GM20000 (cell line): ENCODE measurements at regions not wholly inside any gene's neighbourhood (a gene's known extent, or its start where the extent isn't known, plus 50 kb on each side); places are given as distances from the start of the nearest gene placed in this dataset.
"Not testable (repeated sequence)": the region's sequence is repeated elsewhere in the genome, so short reads cannot be mapped to it uniquely, and the experiment has no call there.

ENCODE experiments used
- DNase-seq: peaks from one replicate; pipeline ENCODE4 v3.0.0; 2012; ENCODE audit warnings: low spot score
- CTCF ChIP-seq: IDR thresholded peaks from 2 replicates; pipeline ENCODE4 v1.5.1; 2012; ENCODE audit warnings: mild to moderate bottlenecking, control low read depth; ENCODE audit errors: extremely low read depth, missing control alignments

DNA sequence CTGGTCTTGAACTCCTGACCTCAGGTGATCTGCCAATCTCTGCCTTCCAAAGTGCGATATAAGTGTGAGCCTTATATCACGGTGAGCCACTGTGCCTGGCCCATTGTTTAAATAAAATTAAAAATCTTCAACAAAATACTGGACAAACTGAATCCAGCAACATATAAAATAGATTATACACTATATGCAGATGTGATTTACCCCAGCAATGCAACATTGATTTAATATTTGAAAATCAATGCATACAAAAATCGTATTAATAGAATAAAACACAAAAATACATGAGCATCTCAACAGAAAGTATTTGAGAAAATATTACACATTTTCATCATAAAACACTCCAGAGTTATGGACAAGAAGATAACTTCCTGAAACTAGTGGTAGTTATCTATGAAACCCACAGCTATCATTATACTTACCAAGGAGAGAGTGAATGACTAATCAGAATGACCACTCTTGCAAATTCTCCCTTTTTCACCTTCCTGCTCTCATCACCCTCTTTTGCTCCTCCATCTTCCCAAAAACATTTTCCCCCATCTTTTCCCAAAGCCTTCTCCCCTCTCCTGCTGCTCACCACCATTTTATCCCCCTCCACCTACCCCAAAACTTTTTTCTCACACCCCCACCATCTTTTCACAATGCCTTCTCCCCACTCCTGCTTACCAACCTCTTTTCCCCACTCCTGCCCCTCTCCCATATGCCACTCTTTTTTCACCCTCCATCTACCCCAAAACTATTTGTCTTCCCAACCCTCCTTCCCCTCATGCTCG lies 122.1 kb upstream of the VPREB1 start:
- no peak for TF ChIP-seq CTCF

DNA sequence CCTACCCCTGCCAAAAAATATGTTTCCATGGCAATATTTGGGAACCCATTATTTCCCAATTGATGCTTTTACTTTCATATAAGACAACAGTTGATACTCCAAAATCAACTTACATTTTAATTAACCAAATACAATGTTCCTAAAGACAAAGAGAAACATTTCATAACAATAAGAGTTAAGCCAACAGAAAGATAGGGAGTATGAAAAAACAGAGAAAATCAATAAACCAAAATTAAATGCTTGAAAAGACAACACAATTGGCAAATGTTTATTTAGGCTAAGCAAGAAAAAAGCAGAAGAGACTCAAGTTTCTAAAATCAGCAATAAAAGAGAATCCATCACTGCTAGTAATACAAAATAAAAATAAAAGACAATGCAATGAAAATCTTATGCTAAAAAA lies 123.1 kb upstream of the VPREB1 start:
- no peak for TF ChIP-seq CTCF
- no peak for DNase-seq

More for the DNA sequence above, 122.1 kb upstream of the VPREB1 start:
- no peak for DNase-seq

DNA sequence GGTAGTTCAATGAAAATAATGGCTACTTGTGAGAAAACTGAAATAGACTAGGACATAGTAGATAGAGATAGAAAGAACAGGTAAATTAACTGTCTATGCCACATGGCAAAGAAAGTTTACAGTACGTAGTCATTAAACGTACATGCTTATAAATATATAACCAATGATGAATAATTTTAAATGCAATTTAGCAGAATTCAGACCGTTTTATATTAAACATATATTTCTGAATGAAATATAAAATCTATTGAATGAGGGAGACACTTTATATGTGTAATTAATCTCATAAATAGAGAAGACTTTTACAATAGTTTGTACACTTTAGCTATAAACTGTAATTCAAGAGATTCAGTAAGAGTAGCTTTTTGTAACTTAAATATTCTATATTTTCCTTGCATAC lies 124.4 kb upstream of the VPREB1 start:
- DNase-seq = no peak
- no peak for TF ChIP-seq CTCF

GRCh38 chr22:22118987-22119386 lies 125.6 kb upstream of the VPREB1 start:
- no peak for DNase-seq
- TF ChIP-seq CTCF = no peak

DNA sequence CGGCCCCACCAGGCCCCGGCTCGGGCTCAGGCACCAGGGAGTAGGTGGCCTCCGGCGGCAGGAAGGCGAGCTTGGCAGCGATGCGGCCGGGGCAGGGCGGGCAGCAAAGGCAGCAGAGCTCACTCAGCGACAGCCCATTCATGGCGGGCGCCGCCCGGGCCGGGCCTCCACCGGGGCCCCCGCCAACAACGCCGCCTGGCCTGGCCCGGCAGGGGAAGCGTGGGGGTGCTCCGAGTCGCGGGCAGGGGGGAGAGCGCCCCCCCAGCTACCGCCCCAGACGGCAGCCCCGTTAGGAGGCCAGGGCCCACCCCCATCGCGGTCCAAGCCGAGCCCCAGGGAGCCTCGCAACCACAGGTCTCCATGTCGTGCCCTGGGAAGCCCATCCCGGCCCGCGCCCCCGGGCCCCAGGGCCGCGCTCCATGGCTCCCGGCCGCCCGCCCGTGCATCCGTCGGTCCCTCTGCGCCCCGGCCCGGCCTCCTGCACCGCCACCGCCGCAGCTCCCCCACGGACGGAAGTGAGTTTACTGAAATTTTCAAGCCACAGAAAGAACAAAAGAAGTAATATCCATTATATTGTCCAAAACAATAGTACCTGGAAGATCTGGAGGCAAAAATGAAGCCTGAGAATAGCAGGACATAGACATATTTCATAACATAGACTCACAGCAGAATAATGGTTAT lies 126.6 kb upstream of the VPREB1 start:
- DNase-seq = not testable (repeated sequence)

GRCh38 chr22:22116997-22117770 lies 127.4 kb upstream of the VPREB1 start:
- not testable (repeated sequence) for DNase-seq

- no peak for TF ChIP-seq CTCF
- DNase-seq = no peak
These were observed 130.9 kb upstream of the VPREB1 start for GRCh38 chr22:22113701-22114100.

DNA sequence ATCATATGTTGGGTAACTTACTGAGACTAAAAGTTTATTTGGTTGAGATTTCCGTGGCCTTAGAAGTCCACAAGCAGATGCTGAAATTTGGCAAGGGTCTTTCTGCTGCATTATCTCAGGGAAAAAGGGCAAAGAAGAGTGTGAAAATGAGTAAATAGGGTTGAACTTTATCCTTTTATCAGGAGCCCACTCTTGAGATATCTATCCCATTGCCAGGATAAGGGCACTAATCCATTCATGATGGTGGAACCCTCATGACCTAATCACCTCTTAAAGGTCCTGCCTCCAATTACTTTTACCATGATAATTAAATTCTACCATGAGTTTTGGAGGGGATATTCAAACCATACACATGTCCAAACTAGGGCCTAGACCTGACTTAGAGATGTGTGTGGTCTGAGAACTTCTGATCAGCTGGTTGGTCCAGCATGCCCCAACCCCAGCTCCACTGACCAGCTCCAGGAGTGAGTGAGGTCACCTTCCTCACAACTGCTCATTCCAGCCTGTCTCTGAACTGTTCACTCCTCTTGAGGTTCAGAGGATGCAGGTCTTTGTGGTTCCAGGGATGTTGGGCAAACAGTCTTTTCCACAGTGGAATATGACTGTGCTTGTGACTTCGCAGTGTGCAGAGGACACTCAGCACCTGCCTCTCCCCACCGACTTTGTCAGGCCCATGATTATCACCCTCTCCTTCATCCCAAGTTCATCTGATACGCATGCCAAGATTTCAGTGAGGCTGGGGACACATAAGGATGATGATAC lies 130.1 kb upstream of the TOP3B start:
- no peak for TF ChIP-seq CTCF
- no peak for DNase-seq
